ENCODE measurements at regions not wholly inside any gene's neighbourhood (a gene's known extent, or its start where the extent isn't known, plus 50 kb on each side); places are given as distances from the start of the nearest gene placed in this dataset.

GRCh38 chr14:40985584-40985983, 621.1 kb upstream of the LRFN5 start:
- H2AFZ ChIP-seq, result no peak overlapping the region
- Mint-ChIP-seq H3K27ac (no peak overlapping the region), H3K9me3 (no peaks in the 10 kb centered on the region), H3K4me1 (peaks cover 4% of the 10 kb centered on the region; the same call in 2 of the 3 replicates), H3K4me3 (no peak overlapping the region), H3K36me3 (ENCODE audit: low read depth) (no peaks in the 10 kb centered on the region), H3K27me3 (ENCODE audit: insufficient read depth, low read depth, poor library complexity) (no peaks in the 10 kb centered on the region)
- H3K27me3 ChIP-seq (ENCODE audit: insufficient read depth), result no peaks in the 10 kb centered on the region
- no peak for ATAC-seq
- no peaks in the 10 kb centered on the region for H3F3A ChIP-seq (replicated peaks; ENCODE audit: low read depth)
- TF ChIP-seq JUNB (IDR thresholded peaks at IDR 0.05; ENCODE audit: unreplicated experiment) (no peak), POLR2AphosphoS5 (IDR thresholded peaks at IDR 0.05; ENCODE audit: low read depth) (no peak), ZNF114 (CRISPR knock-in tag; IDR thresholded peaks at IDR 0.05) (no peak), ZNF462 (CRISPR knock-in tag; IDR thresholded peaks at IDR 0.05) (no peak), CTCF (conservative IDR thresholded peaks at IDR 0.05; ENCODE audit: low read depth in 2 of 2) (no peak), EZH2 (IDR thresholded peaks at IDR 0.05; ENCODE audit: low read depth, unreplicated experiment) (no peak), NANOG (IDR thresholded peaks at IDR 0.05; ENCODE audit: borderline replicate concordance) (no peak), REST (IDR thresholded peaks at IDR 0.05; ENCODE audit: unreplicated experiment) (no peak), ZNF331 (CRISPR knock-in tag; IDR thresholded peaks at IDR 0.05; ENCODE audit: low read depth) (no peak), EZH2phosphoT487 (IDR thresholded peaks at IDR 0.05; ENCODE audit: unreplicated experiment) (no peak), STAT1 (IDR thresholded peaks at IDR 0.05; ENCODE audit: unreplicated experiment) (no peak), CREB1 (CRISPR knock-in tag; IDR thresholded peaks at IDR 0.05; ENCODE audit: low read depth) (no peak), ETS1 (IDR thresholded peaks at IDR 0.05) (no peak)
- no peak overlapping the region for H3K27ac ChIP-seq (ENCODE audit: low read depth)
- DNase-seq (ENCODE audit: low spot score), result no peak
- no peaks in the 10 kb centered on the region; the same call in 1 of the 2 replicates for H4K20me1 ChIP-seq (replicated peaks; ENCODE audit: insufficient read depth)
- no peaks in the 10 kb centered on the region; the same call in 1 of the 2 replicates for H3K79me2 ChIP-seq (replicated peaks; ENCODE audit: insufficient read depth)
- no peak overlapping the region for H3K4me2 ChIP-seq
- 0 out of 2 replicates have a peak, but pooled peaks cover 7% of the 10 kb centered on the region for H3K4me1 ChIP-seq (ENCODE audit: insufficient read depth)
- H3K9me2 ChIP-seq (ENCODE audit: insufficient read depth), result no peaks in the 10 kb centered on the region
- H3K4me3 ChIP-seq, result no peak overlapping the region
- no peaks in the 10 kb centered on the region for H3K36me3 ChIP-seq (ENCODE audit: insufficient read depth)

All from GM23338 (cell line).